DMS114 treated with DMSO at 0.1 percent for 48 hours (cell line): ENCODE measurements at regions not wholly inside any gene's neighbourhood (a gene's known extent, or its start where the extent isn't known, plus 50 kb on each side); places are given as distances from the start of the nearest gene placed in this dataset.
A peak's percentile ranks its signal among the peaks of the same experiment; 100 is the strongest.

Source experiments
- DNase-seq: peaks from one replicate; lab custom pipeline; 2025; ENCODE audit not compliant: unreplicated experiment; lab: John Stamatoyannopoulos, UW

GRCh38 chr4:177569434-177569833 lies 127.2 kb upstream of the AGA start:
- no peak for DNase-seq

GRCh38 chr4:177573507-177573906 lies 131.3 kb upstream of the AGA start:
- no peak for DNase-seq

DNA sequence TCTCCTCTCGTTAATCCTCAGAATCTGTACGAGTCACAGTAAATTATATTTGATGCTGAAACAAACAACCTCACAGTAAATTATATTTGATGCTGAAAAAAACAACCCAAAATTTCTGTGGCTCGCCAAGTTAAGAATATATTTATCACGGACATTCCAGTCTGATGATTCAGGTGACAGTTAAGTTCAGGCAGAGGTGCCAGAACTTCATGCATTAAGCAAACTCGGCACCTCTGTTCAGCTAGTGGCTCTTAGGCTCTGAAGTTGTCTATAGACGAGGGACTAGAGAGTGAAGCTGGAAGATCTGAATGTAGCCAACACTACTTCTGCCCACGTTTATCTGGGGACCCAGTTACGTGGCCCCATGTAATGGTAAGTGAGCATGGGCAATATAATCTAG lies 132.2 kb upstream of the AGA start:
- DNase-seq: no peak

GRCh38 chr4:177579649-177580048 lies 137.4 kb upstream of the AGA start:
- no peak for DNase-seq

- no peak for DNase-seq
Measured at GRCh38 chr4:177582992-177583391, 140.8 kb upstream of the AGA start.

DNA sequence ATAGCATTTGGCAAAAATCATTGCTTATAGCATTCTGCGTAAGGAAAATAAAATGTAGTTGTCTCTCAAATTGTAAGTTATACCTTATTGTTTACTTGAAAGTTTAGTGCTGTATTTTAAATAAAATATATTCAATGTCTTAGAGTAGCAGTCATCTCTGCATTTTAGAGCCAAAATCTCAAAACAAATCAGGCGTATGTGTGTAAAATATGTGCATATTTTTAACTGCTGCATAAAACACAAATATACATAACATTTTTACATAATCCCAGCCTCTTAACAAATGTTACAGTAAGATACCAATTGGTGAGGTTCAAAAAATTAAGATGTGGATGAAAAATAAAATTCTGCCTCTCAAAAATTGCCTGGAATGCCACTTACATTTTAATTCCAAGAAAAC lies 145.8 kb upstream of the AGA start:
- no peak for DNase-seq

DNA sequence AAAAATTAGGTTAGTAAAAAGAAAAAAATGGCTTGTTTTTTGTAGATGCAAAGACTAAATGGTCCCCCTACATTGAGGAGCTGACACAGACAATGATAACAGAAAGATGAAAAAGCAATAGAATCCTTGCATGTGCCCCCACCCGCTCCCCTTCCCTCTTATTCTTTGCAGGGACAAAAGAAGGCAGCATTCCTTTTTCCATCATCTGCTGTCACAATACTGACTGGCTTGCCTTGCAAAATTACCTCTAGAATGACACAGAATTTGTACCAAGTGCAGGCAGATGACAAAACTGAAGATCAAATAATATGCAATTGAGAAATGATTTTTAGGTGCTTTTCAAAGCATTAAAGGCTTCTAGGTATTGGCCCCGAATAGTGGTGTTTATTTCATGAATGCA lies 153.1 kb upstream of the AGA start:
- DNase-seq: no peak

- no peak for DNase-seq
Measured at GRCh38 chr4:177596035-177596434, 153.8 kb upstream of the AGA start.

- DNase-seq: no peak
Measured at GRCh38 chr4:177596991-177597390, 154.8 kb upstream of the AGA start.

DNA sequence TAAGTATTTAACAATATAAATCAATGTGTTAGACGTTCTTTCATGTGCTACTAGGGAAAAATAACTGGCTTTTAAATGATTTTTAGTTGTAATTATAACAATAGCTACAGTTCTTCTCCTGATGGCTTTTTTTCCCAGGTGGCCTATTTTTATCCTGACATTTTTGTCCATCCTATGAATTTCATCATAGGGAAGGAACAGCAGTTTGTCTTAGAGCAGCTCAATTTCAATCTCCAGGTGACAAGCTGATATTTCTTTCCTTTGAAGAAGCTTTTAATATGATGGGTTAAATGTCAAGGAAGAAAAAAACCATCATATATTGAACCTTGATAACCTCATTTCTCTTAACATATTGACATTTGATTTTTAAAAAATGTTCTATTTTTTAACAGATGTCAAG lies 163.0 kb upstream of the AGA start:
- no peak for DNase-seq

- no peak for DNase-seq
Measured at GRCh38 chr4:177607111-177607573, 164.9 kb upstream of the AGA start.

GRCh38 chr4:177611974-177612664 lies 169.9 kb upstream of the AGA start:
- no peak for DNase-seq

- DNase-seq: no peak
Measured at GRCh38 chr4:177612684-177613083, 170.4 kb upstream of the AGA start.

DNA sequence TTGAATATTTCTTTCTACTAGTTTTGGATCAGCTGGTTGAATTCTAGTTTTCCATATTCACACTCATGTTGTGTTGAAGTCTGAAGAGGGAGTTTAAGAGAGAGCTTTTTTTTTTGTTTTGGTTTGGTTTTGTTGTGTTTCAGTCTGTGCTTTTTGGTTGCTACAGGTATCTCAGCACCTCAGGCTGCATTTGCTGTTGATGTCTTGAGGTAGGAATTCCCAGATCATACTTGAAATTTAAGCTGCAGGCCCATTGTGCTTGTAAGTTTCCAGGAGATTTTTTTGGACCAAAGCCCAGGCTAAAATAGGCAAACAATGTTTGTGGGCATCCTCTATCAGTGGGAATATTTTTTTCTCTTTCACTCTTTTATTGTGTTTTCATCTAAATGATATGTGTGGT lies 190.2 kb upstream of the AGA start:
- DNase-seq: no peak

- no peak for DNase-seq
Measured at GRCh38 chr4:177638871-177639270, 196.6 kb upstream of the AGA start.

DNA sequence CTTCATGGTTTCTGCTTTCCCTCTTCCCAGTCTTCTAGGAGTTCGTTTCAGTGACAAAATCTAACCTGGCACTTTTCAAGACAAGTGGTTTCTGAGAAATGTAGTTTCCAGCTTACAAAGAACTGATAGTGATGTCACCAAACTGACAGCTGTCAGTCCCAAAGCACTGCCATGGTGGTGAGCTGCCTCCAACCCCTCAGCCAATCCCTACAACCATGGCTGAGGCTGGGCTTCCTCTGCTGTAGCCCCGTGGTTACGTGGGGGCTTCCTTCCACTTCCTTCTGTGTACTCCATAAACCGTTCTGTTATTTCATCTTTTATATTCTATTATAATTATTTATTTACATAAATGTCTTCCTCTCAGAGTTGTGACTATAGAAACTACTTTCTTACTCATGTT lies 198.6 kb upstream of the AGA start:
- no peak for DNase-seq

DNA sequence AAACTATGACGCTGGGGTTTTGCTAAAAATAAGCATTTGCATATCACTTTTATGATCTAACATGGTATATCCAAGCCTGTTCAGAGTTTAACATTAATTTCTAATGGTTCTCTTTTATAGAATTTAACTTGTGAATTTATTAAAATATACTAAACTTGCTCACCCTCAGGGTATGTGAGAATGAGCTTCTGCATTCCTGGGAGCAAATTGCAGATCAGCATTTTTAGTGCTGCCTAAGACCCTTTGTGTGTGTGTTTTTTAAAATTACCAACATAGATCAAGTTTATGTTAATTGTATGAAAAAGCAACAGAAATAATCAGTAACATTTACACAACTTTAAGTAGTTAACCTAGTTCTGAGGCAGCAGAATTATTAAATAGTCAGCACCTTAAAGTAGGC lies 218.0 kb upstream of the AGA start:
- no peak for DNase-seq

- DNase-seq: peak; percentile 30
Measured at GRCh38 chr4:177667687-177668086, 225.4 kb upstream of the AGA start.

DNA sequence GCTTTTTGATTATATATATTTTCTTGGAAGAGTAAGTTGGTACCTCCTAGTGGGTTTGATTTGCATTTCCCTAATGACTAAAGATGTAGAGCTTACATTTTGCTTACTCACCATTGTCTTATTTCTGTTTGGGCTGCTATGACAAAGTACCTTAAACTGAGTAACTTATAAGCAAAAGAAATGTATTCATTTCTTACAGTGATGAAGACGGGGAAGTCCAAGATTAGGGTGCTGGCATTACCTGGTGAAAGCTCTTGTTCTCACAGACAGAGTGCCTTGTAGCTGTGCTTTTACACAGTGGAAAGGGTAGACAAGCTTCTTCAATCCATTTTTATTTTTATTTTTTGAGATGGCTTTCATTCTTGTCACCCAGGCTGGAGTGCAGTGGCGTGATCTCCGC lies 229.2 kb upstream of the AGA start:
- DNase-seq: no peak

GRCh38 chr4:177671845-177672244 lies 229.6 kb upstream of the AGA start:
- DNase-seq: no peak

DNA sequence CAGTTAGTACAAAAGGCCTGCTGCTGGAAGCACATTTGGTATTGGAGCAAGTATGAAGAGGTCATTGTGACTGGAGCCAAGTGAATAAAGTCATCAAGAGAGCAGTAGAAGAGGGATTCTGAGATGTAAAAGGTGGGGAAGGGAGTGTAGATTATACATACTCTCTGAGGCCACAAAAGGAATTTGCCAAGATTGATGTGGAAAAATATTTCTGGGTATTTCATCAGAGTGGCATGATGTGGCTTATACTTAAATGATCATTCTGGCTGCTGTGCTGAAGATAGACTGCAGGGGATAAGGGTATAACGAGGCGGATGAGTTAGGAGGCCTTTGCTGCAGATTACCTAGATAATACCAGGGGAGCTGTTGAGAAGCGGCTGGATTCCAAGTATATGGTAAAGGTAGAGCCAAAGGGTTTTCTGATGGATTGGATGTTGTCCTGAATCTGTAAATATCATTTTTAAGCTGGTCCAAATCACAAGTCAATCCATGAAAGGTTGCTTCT lies 231.8 kb upstream of the AGA start:
- no peak for DNase-seq

DNA sequence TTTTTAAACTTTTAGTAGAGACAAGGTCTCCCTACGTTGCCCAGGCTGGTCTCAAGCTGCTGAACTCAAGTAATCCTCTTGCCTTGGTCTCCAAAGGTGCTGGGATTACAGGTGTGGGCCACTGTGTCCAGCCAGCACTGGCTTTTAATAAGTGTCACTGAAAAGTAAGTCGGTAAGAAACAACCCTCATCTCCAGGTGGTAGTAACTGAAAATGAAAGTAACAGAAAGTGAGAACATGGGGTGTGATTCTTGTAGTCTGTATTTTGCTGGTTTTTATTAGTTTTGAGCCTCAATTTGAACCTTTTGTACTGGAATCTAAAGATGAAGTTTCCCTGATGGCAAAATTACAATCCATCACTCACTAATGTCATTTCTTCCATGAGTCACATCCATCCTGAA lies 238.1 kb upstream of the AGA start:
- no peak for DNase-seq

- DNase-seq: no peak
Measured at GRCh38 chr4:177681902-177682301, 239.7 kb upstream of the AGA start.
